ENCODE measurements at regions not wholly inside any gene's neighbourhood (a gene's known extent, or its start where the extent isn't known, plus 50 kb on each side); places are given as distances from the start of the nearest gene placed in this dataset.
A peak's percentile ranks its signal among the peaks of the same experiment; 100 is the strongest.

- DNase-seq (ENCODE audit: low spot score): no peak
These were observed 67.3 kb upstream of the RAPGEF2 start for GRCh38 chr4:159035570-159035969.

- DNase-seq (ENCODE audit: low spot score): no peak
These were observed 64.3 kb upstream of the RAPGEF2 start for GRCh38 chr4:159038536-159038935.

GRCh38 chr4:159041054-159042034 lies 61.5 kb upstream of the RAPGEF2 start:
- no peak for DNase-seq (ENCODE audit: low spot score)

- DNase-seq (ENCODE audit: low spot score): no peak
These were observed 60.7 kb upstream of the RAPGEF2 start for GRCh38 chr4:159042097-159042605.

- DNase-seq (ENCODE audit: low spot score): no peak
These were observed 60.0 kb upstream of the RAPGEF2 start for GRCh38 chr4:159042868-159043267.

GRCh38 chr4:159043861-159044260 lies 59.0 kb upstream of the RAPGEF2 start:
- DNase-seq (ENCODE audit: low spot score): no peak

- DNase-seq (ENCODE audit: low spot score): no peak
These were observed 57.6 kb upstream of the RAPGEF2 start for GRCh38 chr4:159045321-159045720.

GRCh38 chr4:159046683-159047082 lies 56.2 kb upstream of the RAPGEF2 start:
- peak; percentile 9 for DNase-seq (ENCODE audit: low spot score)

GRCh38 chr4:159047478-159048165 lies 55.3 kb upstream of the RAPGEF2 start:
- DNase-seq (ENCODE audit: low spot score): no peak

- DNase-seq (ENCODE audit: low spot score): peak; percentile 56
These were observed 54.6 kb upstream of the RAPGEF2 start for GRCh38 chr4:159048166-159048886.

- no peak for DNase-seq (ENCODE audit: low spot score)
These were observed 53.0 kb upstream of the RAPGEF2 start for GRCh38 chr4:159049780-159050375.

- no peak for DNase-seq (ENCODE audit: low spot score)
These were observed 51.4 kb upstream of the RAPGEF2 start for GRCh38 chr4:159051245-159052071.

GRCh38 chr4:159052315-159052714 lies 50.6 kb upstream of the RAPGEF2 start:
- DNase-seq (ENCODE audit: low spot score): no peak
